GM10266 (cell line): ENCODE measurements at regions not wholly inside any gene's neighbourhood (a gene's known extent, or its start where the extent isn't known, plus 50 kb on each side); places are given as distances from the start of the nearest gene placed in this dataset.

ENCODE experiments used
- DNase-seq: peaks from one replicate; pipeline ENCODE4 v3.0.0; 2012; ENCODE audit errors: extremely low spot score
- TF ChIP-seq, protein P1 (sequence below): IDR thresholded peaks from 2 replicates; pipeline ENCODE4 v1.5.1; 2012; ENCODE audit warnings: mild to moderate bottlenecking, low read depth; ENCODE audit not compliant: control insufficient read depth, insufficient read depth; ENCODE audit errors: missing control alignments

GRCh38 chr7:101708223-101708622 lies 79.1 kb upstream of the MYL10 start:
- TF ChIP-seq, protein P1, sequence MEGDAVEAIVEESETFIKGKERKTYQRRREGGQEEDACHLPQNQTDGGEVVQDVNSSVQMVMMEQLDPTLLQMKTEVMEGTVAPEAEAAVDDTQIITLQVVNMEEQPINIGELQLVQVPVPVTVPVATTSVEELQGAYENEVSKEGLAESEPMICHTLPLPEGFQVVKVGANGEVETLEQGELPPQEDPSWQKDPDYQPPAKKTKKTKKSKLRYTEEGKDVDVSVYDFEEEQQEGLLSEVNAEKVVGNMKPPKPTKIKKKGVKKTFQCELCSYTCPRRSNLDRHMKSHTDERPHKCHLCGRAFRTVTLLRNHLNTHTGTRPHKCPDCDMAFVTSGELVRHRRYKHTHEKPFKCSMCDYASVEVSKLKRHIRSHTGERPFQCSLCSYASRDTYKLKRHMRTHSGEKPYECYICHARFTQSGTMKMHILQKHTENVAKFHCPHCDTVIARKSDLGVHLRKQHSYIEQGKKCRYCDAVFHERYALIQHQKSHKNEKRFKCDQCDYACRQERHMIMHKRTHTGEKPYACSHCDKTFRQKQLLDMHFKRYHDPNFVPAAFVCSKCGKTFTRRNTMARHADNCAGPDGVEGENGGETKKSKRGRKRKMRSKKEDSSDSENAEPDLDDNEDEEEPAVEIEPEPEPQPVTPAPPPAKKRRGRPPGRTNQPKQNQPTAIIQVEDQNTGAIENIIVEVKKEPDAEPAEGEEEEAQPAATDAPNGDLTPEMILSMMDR: no peak
- DNase-seq: no peak

GRCh38 chr7:101712652-101713051 lies 83.6 kb upstream of the MYL10 start:
- TF ChIP-seq, protein P1: no peak
- DNase-seq: no peak

DNA sequence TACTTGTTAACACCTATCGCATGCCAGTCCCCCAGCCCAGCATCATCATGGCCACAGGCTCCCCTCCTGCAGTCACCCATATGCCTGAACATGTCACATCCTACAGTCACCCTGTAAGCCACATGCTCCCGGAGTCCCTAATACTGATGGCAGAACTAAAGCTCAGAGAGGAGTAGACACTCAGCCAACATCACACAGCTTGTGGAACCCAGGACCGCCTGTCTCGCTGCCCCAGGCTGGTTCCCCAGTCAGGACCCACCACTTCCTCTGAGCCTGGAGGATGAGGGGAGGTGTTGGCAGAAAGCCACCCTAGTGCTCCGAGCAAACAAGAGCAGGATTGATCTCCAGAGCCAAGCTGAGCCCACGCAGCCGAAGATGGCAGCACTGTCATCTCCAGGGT lies 85.0 kb upstream of the MYL10 start:
- TF ChIP-seq, protein P1: no peak
- DNase-seq: no peak

DNA sequence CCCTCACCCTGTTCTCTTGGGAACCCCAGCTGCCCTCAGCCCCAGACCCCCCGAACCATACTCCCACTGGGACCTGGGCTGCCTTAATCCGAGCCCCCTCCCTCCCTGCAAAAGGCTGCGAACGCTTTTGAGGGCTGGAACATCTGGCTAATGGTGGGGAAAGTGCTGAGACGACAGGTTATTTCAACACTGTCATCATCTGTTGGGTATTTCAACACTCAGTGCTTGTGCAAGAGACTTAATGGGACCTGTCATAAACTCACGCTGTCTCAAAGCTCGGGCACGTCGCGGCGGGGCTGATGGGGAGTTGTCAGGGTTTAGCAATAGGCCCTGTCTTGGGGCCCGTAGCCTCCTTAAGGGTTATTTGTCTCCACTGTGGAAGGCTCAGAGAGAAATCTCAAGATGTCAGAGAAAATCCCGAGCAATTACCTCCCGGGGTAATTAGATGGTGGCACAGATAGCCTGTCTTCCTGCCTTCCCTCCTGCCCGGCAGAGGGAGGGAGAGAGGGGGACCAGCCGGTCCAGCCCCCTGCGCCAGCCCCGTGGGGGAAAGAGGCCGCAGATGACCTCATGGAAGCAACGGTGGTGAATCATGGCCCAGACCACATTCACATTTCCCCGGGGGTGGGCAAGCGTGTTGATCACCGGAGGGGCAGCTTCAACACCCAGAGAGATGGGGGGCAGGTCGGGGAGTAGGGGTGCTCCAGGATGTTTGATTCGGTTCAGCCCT lies 88.7 kb upstream of the MYL10 start:
- TF ChIP-seq, protein P1: no peak
- no peak for DNase-seq

- TF ChIP-seq, protein P1: no peak
- DNase-seq: no peak
Observed at GRCh38 chr7:101718363-101719122, 89.4 kb upstream of the MYL10 start.

- no peak for DNase-seq
- TF ChIP-seq, protein P1: no peak
Observed at GRCh38 chr7:101719123-101719470, 90.0 kb upstream of the MYL10 start.

DNA sequence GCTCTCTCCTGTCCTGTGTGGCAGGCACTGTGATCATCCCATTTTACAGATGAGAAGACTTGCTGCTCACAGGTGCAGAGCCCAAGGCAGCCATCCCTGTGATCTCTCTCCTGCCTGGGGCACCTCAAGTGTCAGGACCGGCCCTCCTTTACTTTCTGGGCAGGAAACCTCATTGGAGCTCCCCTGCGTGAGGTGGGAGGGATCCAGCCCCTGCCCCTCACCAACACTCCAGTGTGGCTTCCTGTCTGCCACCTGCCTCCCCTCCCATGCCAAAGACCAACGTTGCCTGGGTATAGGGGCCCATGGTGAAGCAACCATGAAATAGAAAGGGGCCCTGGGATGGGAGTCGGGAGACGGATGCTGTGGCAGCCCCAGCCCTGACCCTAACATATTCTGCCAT lies 91.2 kb upstream of the MYL10 start:
- TF ChIP-seq, protein P1: no peak
- no peak for DNase-seq
